Muscle of back (tissue), 3 donors: ENCODE measurements at regions not wholly inside any gene's neighbourhood (a gene's known extent, or its start where the extent isn't known, plus 50 kb on each side); places are given as distances from the start of the nearest gene placed in this dataset.

Source experiments
- DNase-seq, 3 donors: peaks; one replicate each; pipeline versions ENCODE4 v3.0.0 to v3.0.0-alpha.2; 2013

- no peak for DNase-seq
Measured at GRCh38 chr5:19334278-19334677, 653.7 kb downstream of the CDH18 start.

- no peak for DNase-seq
Measured at GRCh38 chr5:19342942-19343341, 645.1 kb downstream of the CDH18 start.

- DNase-seq, result no peak
Measured at GRCh38 chr5:19352120-19352519, 635.9 kb downstream of the CDH18 start.

- DNase-seq, result no peak
Measured at GRCh38 chr5:19369048-19369447, 619.0 kb downstream of the CDH18 start.

GRCh38 chr5:19369561-19369960, 618.4 kb downstream of the CDH18 start:
- no peak for DNase-seq

- DNase-seq, result no peak
Measured at GRCh38 chr5:19370655-19371386, 617.2 kb downstream of the CDH18 start.

GRCh38 chr5:19388391-19388790, 599.6 kb downstream of the CDH18 start:
- DNase-seq, result no peak

GRCh38 chr5:19401032-19401431, 587.0 kb downstream of the CDH18 start:
- no peak for DNase-seq

- peak in 2 of 3 donors; percentile 1 to 6 for DNase-seq
Measured at GRCh38 chr5:19406576-19407365, 581.2 kb downstream of the CDH18 start.

- DNase-seq, result no peak
Measured at GRCh38 chr5:19408149-19408548, 579.9 kb downstream of the CDH18 start.

GRCh38 chr5:19411936-19412335, 576.1 kb downstream of the CDH18 start:
- no peak for DNase-seq
